IPS DF 4.7 (cell line): ENCODE measurements at regions not wholly inside any gene's neighbourhood (a gene's known extent, or its start where the extent isn't known, plus 50 kb on each side); places are given as distances from the start of the nearest gene placed in this dataset.

Experiments
- DNase-seq: peaks from one replicate; pipeline ENCODE4 v3.0.0-alpha.2; 2013; ENCODE audit warnings: low spot score; ENCODE audit errors: extremely low read depth

DNA sequence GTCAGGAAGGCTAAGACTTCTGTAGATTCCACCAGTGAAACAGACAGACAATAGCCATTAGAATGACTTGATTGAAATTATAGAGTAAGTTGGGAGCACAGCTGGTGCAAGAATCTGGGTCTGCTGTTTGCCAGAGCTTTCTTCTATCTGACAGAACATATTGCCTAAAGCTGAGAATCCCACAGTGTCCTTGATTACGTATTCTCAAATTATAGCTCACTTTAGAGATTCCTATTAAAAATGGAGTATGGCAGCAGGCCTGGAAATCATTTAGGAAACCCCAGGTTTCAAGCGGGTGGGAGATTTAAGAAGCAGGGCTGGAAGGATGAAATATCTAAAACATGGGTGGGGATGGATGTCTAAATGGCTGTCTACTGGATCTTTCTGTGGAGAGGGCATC lies 639.7 kb upstream of the CXADR start:
- DNase-seq, result no peak

- no peak for DNase-seq
Measured at GRCh38 chr21:16873596-16873995, 639.2 kb upstream of the CXADR start.

- DNase-seq, result no peak
Measured at GRCh38 chr21:16879479-16879878, 633.4 kb upstream of the CXADR start.

DNA sequence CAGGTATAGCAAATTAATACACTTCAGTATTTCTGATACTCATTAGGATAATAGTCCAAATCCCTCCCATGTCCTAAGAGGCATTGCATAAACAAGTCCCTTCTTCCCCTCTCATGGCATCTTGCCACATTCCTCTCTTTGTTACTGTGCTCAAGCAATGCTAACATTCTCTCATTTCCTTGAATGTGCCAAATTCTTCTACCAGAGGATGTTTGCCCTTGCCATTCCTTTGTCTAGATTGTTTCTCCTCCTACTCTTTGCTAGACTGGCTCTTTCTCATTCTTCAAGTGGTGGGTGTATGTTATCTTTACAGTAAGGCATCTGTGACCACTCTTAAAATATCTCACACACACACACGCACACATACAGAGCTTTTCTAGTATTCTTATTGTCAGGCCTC lies 621.0 kb upstream of the CXADR start:
- DNase-seq, result no peak

GRCh38 chr21:16900685-16901084 lies 612.2 kb upstream of the CXADR start:
- DNase-seq, result no peak

DNA sequence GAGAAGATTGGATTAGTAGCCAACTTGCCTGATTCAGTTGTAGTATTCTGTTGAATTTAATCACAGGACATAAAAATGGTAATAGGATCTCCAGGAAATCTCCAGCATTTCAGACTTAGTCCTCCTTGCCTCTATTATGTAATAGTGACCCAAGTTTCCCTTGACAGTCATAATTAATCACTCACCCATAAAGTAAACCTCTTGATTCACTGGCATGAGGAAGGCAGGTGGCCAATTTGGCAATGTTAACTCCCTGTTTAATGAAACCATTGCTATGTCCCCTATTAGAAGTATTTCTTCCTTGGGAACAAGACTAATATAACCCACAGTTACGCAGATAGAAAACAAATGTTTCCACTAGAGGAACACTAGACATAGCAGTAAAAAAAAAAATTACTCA lies 604.8 kb upstream of the CXADR start:
- DNase-seq, result no peak

GRCh38 chr21:16910435-16911165 lies 602.2 kb upstream of the CXADR start:
- DNase-seq, result no peak

DNA sequence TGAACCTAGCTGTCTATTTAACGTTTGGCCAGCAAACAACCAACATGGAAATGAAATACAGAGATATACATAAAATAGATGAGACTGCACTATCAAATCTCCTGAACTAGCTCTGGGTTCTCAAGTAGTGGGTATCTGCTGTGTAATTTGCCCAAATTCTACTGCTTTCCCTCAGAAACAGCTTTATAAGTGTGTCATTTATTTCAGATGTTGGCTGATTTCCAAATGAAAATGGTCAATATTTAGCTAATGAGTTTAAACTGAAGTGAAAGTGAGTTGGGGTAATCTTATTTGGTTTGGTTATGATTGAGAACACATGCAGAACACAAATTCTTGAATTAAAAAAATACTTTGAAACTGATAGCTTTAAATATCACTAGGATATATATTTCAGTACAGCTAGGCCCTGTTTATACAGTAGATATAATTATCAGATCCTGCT lies 601.7 kb upstream of the CXADR start:
- no peak for DNase-seq

DNA sequence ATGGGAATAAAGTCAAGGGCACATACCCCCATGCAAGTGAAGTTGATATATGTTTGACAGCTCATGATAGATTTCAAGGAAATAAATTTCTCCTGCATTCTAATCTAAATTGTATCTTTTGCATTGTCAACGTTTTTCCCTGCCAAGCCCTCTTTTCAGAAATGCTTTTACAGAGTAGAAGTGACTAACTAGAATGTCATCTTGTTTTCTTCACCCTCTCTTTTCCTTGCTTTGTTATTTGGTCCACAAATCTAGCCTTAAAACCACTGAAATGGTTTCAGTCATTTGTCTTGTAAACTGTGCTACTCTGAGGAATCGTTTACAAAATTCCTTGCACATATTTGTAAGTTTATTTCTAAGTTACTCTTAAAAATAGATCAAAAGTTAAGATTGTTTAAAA lies 600.8 kb upstream of the CXADR start:
- no peak for DNase-seq

GRCh38 chr21:16913010-16913409 lies 599.8 kb upstream of the CXADR start:
- DNase-seq, result no peak

GRCh38 chr21:16928439-16928838 lies 584.4 kb upstream of the CXADR start:
- no peak for DNase-seq

DNA sequence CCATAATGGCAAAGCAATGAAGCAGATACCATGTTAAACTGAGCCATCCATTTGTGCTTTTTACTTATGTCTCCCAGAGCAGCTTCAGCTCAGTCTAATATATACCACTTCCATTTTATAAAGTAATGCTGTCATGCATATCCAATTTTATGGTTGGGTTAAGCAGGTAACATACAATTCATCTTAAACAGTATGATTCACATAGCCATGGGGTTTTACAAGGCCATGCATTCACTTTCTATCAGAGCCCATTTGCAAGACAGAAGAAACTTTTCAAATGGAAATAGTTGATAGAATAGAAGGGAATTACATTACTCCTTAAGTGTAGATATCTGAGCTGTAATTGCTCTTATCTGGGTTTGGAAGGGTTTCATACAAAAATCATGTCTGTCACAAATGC lies 580.5 kb upstream of the CXADR start:
- no peak for DNase-seq

GRCh38 chr21:16942703-16943102 lies 570.1 kb upstream of the CXADR start:
- no peak for DNase-seq

- no peak for DNase-seq
Measured at GRCh38 chr21:16943231-16943630, 569.6 kb upstream of the CXADR start.

GRCh38 chr21:16945580-16945979 lies 567.3 kb upstream of the CXADR start:
- no peak for DNase-seq

- no peak for DNase-seq
Measured at GRCh38 chr21:16956824-16957223, 556.0 kb upstream of the CXADR start.

DNA sequence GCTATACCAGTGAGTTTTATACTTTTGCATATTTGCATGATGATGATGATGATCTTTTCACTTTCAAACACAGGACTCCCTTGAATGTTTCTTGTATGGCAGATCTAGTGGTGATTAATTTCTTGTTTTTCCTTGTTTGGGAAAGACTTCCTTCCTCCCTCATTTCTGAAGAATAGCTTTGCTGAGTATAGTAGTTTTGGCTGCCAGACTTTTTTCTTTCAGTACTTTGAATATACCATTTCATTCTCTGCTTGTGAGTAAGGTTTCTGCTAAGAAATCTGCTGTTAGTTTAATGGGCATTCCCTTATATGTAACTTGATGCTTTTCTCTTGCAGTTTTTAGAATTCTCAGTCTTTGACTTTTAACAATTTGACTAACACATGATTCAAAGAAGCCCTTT lies 547.4 kb upstream of the CXADR start:
- DNase-seq, result no peak

DNA sequence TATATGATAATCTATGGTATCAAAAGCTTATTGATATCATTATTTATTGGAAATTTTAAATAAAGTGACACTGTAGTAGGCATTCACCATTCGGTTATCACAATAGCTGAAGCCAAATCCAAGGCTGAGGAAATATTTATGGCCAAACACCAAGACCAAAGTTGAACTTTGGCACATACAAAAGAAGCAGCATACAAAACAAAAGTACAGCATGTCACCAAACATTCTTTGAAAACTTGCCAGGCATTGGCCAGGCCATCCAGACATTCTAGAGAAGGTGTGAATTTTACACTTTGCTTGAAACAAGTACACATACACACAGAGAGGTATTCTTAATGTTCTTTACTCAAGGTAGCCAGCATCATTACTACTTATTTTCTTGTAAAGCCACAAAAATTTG lies 544.4 kb upstream of the CXADR start:
- no peak for DNase-seq

- DNase-seq, result no peak
Measured at GRCh38 chr21:16969636-16970035, 543.2 kb upstream of the CXADR start.

- no peak for DNase-seq
Measured at GRCh38 chr21:16974060-16974459, 538.8 kb upstream of the CXADR start.

- no peak for DNase-seq
Measured at GRCh38 chr21:16976193-16976592, 536.6 kb upstream of the CXADR start.

- DNase-seq, result no peak
Measured at GRCh38 chr21:16978309-16978895, 534.4 kb upstream of the CXADR start.

- no peak for DNase-seq
Measured at GRCh38 chr21:16979574-16979973, 533.3 kb upstream of the CXADR start.
